Cerebellar cortex (tissue), 1 donor: ENCODE measurements at regions not wholly inside any gene's neighbourhood (a gene's known extent, or its start where the extent isn't known, plus 50 kb on each side); places are given as distances from the start of the nearest gene placed in this dataset.

Source experiments
- DNase-seq: peaks from one replicate; pipeline ENCODE4 v3.0.0-alpha.2; 2015; ENCODE audit warnings: low spot score

- DNase-seq, result no peak
These were observed 410.3 kb upstream of the RASGEF1B start for GRCh38 chr4:81881855-81882621.

GRCh38 chr4:81876106-81876505, 404.4 kb upstream of the RASGEF1B start:
- DNase-seq, result no peak

- DNase-seq, result no peak
These were observed 403.2 kb upstream of the RASGEF1B start for GRCh38 chr4:81874661-81875515.

- no peak for DNase-seq
These were observed 398.6 kb upstream of the RASGEF1B start for GRCh38 chr4:81870275-81870674.

DNA sequence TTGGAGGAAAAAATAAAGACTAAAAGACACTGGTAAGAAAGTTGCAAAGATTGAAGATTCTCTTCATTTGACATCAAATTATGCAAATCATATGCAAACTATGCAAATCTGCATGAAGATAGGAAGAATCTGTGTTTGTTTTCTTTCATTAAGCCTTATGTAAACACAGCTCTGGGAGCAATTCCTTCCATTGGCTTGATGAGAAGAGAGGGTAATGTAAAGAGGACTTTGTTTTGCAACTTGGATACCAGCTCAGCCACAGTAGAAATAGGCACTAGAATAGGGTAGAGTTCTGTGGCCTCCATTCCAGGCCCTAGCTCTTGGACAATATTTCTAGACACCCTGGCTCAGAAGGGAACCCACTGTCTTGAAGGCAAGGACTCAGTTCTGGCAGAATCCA, 388.4 kb upstream of the RASGEF1B start:
- DNase-seq, result no peak

DNA sequence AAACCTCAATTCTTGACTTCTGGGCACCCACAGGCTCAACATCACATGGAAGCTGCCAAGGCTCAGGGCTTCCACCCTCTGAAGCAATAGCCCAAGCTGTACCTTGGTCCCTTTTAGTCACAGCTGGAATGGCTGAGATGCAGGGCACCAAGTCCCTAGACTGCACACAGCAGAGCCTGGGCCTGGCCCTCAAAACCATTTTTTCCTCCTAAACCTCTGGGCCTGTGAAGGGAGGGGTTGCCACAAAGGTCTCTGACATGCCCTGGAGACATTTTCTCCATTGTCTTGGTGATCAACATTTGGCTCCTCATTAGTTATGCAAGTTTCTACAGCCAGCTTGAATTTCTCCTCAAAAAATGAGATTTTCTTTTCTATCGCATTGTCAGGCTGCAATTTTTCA, 382.7 kb upstream of the RASGEF1B start:
- DNase-seq, result no peak

GRCh38 chr4:81852031-81852715, 380.5 kb upstream of the RASGEF1B start:
- DNase-seq, result peak; percentile 96

DNA sequence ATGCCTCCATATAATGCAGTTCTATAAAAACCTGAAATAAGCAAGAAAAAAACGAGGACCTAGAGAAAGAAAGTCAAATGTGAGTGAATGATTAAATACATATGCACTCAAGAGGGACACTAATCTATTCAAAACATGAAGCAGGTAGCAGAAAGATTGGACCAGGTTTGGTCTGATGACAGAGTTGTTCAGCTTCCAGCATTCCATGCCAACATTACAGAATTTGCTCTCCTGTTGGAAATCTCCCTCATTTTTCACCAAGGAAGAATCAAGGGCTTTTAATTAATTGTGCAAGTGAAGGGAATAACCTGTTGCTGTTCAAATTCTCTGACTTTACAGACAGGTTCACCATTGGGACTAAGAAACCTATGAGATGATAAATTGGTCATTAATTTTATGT, 379.0 kb upstream of the RASGEF1B start:
- peak; percentile 88 for DNase-seq

DNA sequence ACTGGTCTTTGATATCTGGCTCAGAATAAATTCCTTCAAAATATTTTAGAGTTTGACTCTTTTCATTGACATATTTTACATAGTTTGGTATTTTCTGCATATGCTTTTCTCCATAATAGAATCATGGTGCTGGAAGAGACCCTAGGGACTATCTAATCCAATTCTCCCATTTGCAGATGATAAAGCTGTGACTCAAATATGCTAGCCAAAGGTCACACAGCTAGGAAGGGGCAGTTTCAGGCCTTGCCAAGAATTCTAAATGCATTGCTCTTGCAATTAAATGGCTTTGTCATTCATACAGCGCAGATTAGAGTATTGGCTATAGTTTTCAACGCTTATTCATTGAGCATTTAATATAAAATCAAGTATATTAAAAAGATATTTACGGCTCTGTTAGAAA, 374.1 kb upstream of the RASGEF1B start:
- no peak for DNase-seq

- no peak for DNase-seq
These were observed 373.6 kb upstream of the RASGEF1B start for GRCh38 chr4:81845273-81845672.

DNA sequence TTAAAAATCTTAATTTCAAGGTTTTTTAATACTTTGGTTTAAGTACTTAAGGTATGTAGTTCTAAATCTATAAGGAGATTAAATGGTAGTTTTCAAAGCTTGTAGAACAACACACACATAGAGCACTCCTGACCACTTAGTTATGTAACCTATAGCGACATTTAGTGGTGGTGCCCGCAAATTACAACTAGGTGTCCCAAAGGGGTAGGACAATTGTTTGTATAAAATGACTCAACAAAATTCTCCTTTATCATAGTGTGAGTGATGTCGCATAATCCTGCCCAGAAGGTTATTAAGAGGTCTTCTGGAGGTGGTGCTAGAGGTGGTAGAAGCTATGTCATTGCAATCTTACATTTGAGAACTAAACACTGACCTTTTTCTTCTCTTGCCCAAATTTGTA, 373.0 kb upstream of the RASGEF1B start:
- peak; percentile 82 for DNase-seq

DNA sequence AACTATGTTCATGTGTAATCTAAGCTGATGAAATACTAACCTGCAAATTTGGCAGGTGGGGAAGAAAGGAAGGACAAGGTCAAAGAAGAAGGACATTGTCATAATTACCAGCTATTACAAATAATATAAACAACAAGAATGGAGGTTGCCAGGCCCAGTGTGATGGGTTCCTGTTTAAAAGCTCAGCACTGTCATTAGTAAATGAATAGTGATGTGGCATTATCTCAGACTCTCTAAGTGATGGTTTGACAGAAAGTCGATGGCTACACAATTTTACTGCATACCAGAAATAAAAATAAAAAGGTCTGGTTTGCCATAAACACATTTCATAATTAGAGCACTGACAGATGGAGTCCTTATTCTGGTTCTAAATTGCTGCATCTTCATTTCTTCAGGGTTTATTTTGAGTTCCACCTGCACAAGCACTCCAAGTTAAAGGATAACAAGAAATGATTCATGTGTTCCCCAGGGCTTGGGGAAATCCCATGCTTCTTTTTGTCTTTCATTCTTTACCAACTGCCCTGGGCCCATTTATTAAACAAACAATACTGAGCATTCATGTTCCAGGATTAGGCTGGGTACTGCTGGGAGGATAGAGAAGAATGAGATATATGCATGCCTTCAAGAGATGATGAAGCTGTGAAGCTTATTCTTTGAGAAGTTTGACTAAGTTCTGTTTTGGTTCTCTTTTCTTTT, 367.8 kb upstream of the RASGEF1B start:
- DNase-seq, result no peak

- no peak for DNase-seq
These were observed 366.9 kb upstream of the RASGEF1B start for GRCh38 chr4:81838586-81838985.

DNA sequence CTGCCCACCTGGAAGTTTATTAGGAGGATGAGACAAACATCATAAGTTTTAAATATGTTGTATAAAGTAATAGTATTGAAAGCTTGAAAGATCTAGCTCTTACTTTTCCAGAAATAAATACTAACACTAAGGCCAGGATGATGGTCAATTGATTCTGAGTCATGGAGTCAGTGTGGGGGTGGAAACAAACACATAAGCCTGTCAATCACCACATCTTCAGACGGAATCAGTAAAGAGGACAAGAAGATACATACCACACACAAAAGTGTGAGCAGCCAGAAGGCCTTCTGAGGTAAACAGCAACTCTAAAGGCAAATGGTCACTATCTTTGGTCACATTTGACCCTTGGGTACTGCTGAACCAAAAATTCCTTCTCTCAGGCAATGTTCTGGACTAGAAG, 365.0 kb upstream of the RASGEF1B start:
- no peak for DNase-seq

DNA sequence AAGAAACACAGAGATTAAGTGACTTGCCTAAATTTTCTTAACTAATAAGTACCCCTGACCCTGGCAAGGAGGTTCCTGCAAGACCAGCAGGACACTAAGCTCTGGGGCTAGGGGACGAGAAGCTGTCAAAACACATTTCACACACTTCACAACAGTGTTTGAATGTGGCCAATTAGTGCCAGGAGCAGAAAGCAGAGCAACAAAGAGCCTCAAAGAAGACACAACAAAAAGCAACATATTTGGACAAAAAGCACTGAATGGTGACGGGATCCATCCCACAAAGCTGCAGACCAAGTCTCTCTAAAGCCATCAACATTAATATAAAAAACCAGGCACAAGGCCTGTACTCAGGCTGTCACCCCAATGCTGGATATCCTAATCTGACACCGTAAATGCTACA, 361.9 kb upstream of the RASGEF1B start:
- DNase-seq, result no peak

- peak; percentile 89 for DNase-seq
These were observed 357.3 kb upstream of the RASGEF1B start for GRCh38 chr4:81828991-81829390.

DNA sequence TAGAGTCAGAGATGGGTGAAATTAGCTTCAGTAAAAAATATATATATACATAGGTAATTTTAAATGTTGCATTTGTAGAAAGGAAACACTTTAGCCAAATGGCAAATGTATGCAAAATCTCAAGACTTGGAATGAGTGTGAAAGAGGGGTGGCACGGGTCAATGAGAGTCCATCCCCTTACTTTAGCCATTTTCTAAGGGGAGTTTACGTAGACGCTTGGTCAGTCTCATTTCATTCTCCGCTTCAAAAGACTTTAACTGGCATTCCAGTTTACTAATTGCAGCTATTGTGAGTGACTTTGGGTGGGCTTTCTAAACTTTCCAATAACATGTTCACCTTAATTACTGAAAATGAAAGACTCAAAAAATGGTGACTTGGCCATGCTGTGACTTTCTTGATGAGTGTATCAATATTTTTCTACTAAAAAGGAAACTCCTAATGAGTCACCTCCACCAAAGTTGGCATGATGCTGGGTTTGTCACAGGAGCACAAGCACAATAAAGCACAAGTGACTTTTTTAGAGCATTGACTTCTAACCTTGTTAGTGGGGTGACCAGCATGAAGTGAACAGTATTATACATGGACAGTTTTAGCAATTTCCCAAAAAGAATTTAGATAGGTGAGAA, 356.0 kb upstream of the RASGEF1B start:
- DNase-seq, result no peak

GRCh38 chr4:81826817-81827424, 355.2 kb upstream of the RASGEF1B start:
- DNase-seq, result no peak

DNA sequence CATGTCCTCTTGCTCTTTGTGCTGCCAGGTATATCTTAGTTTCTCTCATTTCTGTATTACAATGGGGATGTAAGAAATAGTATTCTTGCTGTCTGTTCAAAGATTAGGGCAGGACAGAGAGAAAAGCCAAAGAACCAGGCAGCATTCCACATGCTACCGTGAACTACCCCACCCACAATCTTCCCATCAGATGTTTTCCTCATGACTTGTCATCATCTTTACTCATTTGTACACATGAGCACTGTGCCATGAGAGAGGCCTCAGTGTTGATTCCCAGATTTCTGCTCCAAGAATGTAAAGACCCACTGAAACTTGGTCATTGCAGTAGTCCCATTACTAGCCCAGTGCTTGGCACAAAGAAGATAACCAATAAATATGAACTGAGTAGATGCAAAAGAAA, 354.6 kb upstream of the RASGEF1B start:
- DNase-seq, result no peak

DNA sequence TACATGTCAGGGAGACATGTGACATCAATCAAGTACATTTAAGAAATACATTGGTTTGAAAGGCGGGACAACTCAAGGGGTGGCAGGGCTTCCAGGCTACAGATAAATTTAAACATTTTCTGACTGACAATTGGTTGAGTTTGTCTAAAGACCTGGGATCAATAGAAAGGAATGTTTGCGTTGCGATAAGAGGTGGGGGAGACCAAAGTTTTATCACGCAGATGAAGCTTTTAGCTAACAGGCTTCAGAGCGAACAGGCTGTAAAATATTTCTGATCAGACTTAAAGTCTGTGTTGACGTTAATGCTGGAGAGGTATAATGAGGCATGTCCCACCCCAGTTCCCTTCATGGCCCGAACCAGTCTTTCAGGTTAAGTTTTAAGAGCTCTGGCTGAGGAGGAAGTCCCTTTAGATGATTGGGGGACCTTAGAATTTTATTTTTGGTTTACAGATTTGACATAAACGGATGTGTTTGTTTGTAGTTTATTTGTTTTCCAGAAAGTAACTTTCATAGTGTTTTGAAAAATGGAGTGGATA, 346.7 kb upstream of the RASGEF1B start:
- DNase-seq, result no peak
